GM19238 (cell line): ENCODE measurements at regions not wholly inside any gene's neighbourhood (a gene's known extent, or its start where the extent isn't known, plus 50 kb on each side); places are given as distances from the start of the nearest gene placed in this dataset.
"Not testable (repeated sequence)": the region's sequence is repeated elsewhere in the genome, so short reads cannot be mapped to it uniquely, and the experiment has no call there.

Experiments used
- DNase-seq: peaks from one replicate; pipeline ENCODE4 v3.0.0; 2011; ENCODE audit warnings: low spot score; ENCODE audit not compliant: insufficient read length

GRCh38 chr6:165847407-165848085, 184.5 kb upstream of the PDE10A start:
- DNase-seq: no peak

GRCh38 chr6:165846123-165846966, 183.3 kb upstream of the PDE10A start:
- DNase-seq: no peak

GRCh38 chr6:165845493-165845892, 182.5 kb upstream of the PDE10A start:
- no peak for DNase-seq

- no peak for DNase-seq
These were observed 181.8 kb upstream of the PDE10A start for GRCh38 chr6:165844801-165845364.

- DNase-seq: no peak
These were observed 181.2 kb upstream of the PDE10A start for GRCh38 chr6:165844232-165844631.

GRCh38 chr6:165843568-165844113, 180.6 kb upstream of the PDE10A start:
- DNase-seq: no peak

- no peak for DNase-seq
These were observed 180.1 kb upstream of the PDE10A start for GRCh38 chr6:165843121-165843520.

GRCh38 chr6:165842281-165842936, 179.4 kb upstream of the PDE10A start:
- no peak for DNase-seq

GRCh38 chr6:165841153-165841558, 178.1 kb upstream of the PDE10A start:
- DNase-seq: no peak

- no peak for DNase-seq
These were observed 175.1 kb upstream of the PDE10A start for GRCh38 chr6:165837948-165838745.

- not testable (repeated sequence) for DNase-seq
These were observed 173.6 kb upstream of the PDE10A start for GRCh38 chr6:165836648-165837047.

- DNase-seq: no peak
These were observed 172.4 kb upstream of the PDE10A start for GRCh38 chr6:165835410-165835851.

- DNase-seq: no peak
These were observed 171.7 kb upstream of the PDE10A start for GRCh38 chr6:165834613-165835259.

- DNase-seq: no peak
These were observed 170.3 kb upstream of the PDE10A start for GRCh38 chr6:165833355-165833754.

GRCh38 chr6:165831812-165832510, 168.9 kb upstream of the PDE10A start:
- DNase-seq: no peak

GRCh38 chr6:165830761-165831160, 167.7 kb upstream of the PDE10A start:
- DNase-seq: no peak

GRCh38 chr6:165829376-165829775, 166.3 kb upstream of the PDE10A start:
- no peak for DNase-seq

- no peak for DNase-seq
These were observed 164.1 kb upstream of the PDE10A start for GRCh38 chr6:165827190-165827518.

- DNase-seq: no peak
These were observed 163.6 kb upstream of the PDE10A start for GRCh38 chr6:165826487-165827189.
